ENCODE measurements at regions not wholly inside any gene's neighbourhood (a gene's known extent, or its start where the extent isn't known, plus 50 kb on each side); places are given as distances from the start of the nearest gene placed in this dataset.

DNA sequence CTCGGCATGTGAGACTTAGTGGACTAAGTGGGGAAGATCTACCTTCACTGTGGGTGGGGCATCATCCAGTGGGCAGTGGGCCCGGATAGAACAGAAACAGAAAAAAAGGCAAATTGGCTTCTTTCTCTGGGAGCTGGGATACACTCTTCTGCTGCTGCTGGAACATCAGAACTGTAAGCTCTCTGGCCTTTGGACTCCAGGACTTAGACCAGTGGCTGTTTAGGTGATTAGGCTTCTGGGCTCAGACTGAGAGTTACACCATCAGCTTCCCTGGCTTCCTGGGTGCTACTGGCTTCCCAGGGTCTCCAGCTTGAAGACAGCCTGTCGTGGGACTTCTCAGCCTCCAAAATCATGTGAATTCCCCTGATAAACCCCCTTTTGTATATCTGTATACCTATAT, 122.7 kb upstream of the SLC28A3 start:
- Histone ChIP-seq H4K20me1 (replicated peaks in 1 of 2; ENCODE audit: control insufficient read depth in 1 of 2, insufficient read depth in 2 of 2, low read length in 2 of 2) (peaks cover 0 to 2% of the 10 kb centered on the region in 2 experiments), H2BK15ac (ENCODE audit: low read length) (no peak overlapping the region), H3K27ac (ENCODE audit: low read depth, low read length) (no peak overlapping the region), H3K79me1 (ENCODE audit: low read depth, low read length) (no peaks in the 10 kb centered on the region), H3K56ac (replicated peaks; ENCODE audit: insufficient read length, low read depth, low read length) (no peak overlapping the region), H3K4me3 (ENCODE audit: extremely low read depth in 1 of 4, insufficient read depth in 2 of 4, low read depth in 3 of 4, low read length in 4 of 4) (no peak overlapping the region), H2BK120ac (replicated peaks; ENCODE audit: low read depth, low read length) (no peak overlapping the region), H3K18ac (ENCODE audit: extremely low read depth, low read length) (no peak overlapping the region), H3K23me2 (ENCODE audit: low read depth, low read length) (peaks cover 3% of the 10 kb centered on the region; the same call in 1 of the 2 replicates), H2BK12ac (ENCODE audit: low read depth, low read length) (no peak overlapping the region), H3K27me3 (replicated peaks in 1 of 4; ENCODE audit: control insufficient read depth in 3 of 4, extremely low read depth in 1 of 4, insufficient read depth in 3 of 4, low read length in 3 of 4) (no peaks in the 10 kb centered on the region; a peak in 1 of 7 replicates), H3K4me1 (replicated peaks in 1 of 4; ENCODE audit: control insufficient read depth in 3 of 4, insufficient read depth in 4 of 4, low read length in 3 of 4) (no peaks in the 10 kb centered on the region), H3K4me2 (ENCODE audit: insufficient read depth in 1 of 2, low read depth in 2 of 2, low read length in 2 of 2) (no peak overlapping the region), H3K14ac (ENCODE audit: insufficient read length) (no peak overlapping the region), H4K8ac (ENCODE audit: extremely low read depth, insufficient read depth, low read length) (no peak overlapping the region; the same call in 1 of the 2 replicates), H2BK5ac (ENCODE audit: low read depth, low read length) (no peak overlapping the region), H4K91ac (replicated peaks; ENCODE audit: insufficient read length, low read length) (no peak overlapping the region), H2BK20ac (ENCODE audit: low read length) (no peak overlapping the region), H2AK5ac (ENCODE audit: low read depth, low read length) (no peak overlapping the region), H3K9me3 (ENCODE audit: insufficient read depth in 2 of 2, low read depth in 1 of 2, low read length in 1 of 2) (no peaks in the 10 kb centered on the region), H3K23ac (ENCODE audit: insufficient read length) (no peak overlapping the region), H3K4ac (replicated peaks; ENCODE audit: insufficient read length, low read depth, low read length) (no peak overlapping the region), H3K36me3 (ENCODE audit: control insufficient read depth in 2 of 4, insufficient read depth in 4 of 4, low read length in 3 of 4) (no peaks in the 10 kb centered on the region), H3K79me2 (ENCODE audit: control insufficient read depth in 1 of 2, insufficient read depth in 2 of 2, low read length in 2 of 2) (no peaks in the 10 kb centered on the region), H2AFZ (ENCODE audit: low read length) (no peak overlapping the region), H3K9ac (replicated peaks in 1 of 4; ENCODE audit: extremely low read depth in 1 of 4, low read depth in 3 of 4, low read length in 3 of 4) (no peak overlapping the region), H4K5ac (ENCODE audit: insufficient read length, low read depth, low read length) (no peak overlapping the region)
- no peak for DNase-seq (ENCODE audit: low read depth in 1 of 2, low spot score in 2 of 2)
- WGBS, 2 experiments (ENCODE audit: extremely low coverage in 1 of 2, insufficient coverage in 1 of 2, insufficient read length in 1 of 2, insufficient replicate concordance in 2 of 2, low coverage in 1 of 2, low lambda C conversion rate in 2 of 2, missing lambda C conversion rate in 1 of 2): 88% methylated on average over 3 of the region's 3 CpGs; no CpG with 5 or more reads in 1 of the 2 experiments
- CTCF ChIA-PET (ENCODE audit: partially characterized antibody): no interaction called here
- TF ChIP-seq SUZ12 (IDR thresholded peaks at IDR 0.05; ENCODE audit: low read length) (no peak), JUN (IDR thresholded peaks at IDR 0.05; ENCODE audit: low read depth, low read length) (no peak), CBX8 (IDR thresholded peaks at IDR 0.05; ENCODE audit: borderline replicate concordance, low read depth, low read length) (no peak), KDM5A (IDR thresholded peaks at IDR 0.05; ENCODE audit: low read length) (no peak), POU5F1 (IDR thresholded peaks at IDR 0.05; ENCODE audit: low read depth, low read length) (no peak)
- FAIRE-seq: no peak
- POLR2A ChIA-PET (ENCODE audit: partially characterized antibody): interaction anchor here (0.6 kb wide), 1 partner anchor 12 kb away, joined by 3 read pairs; no protein-coding TSS in a partner anchor

All from H1 (cell line).